Pancreas (tissue), 10 donors: ENCODE measurements at regions not wholly inside any gene's neighbourhood (a gene's known extent, or its start where the extent isn't known, plus 50 kb on each side); places are given as distances from the start of the nearest gene placed in this dataset.
A peak's percentile ranks its signal among the peaks of the same experiment; 100 is the strongest.

ENCODE experiments used
- ATAC-seq, 4 donors: fragments of 200-7000 bp; cut with Tn5 transposase; one replicate each; pipeline versions ENCODE4 v1.8.0 to v1.9.1; 2020; ENCODE audit warnings: mild to moderate bottlenecking in 4 of 4, moderate library complexity in 4 of 4
- DNase-seq, 6 donors: peaks; one replicate each; pipeline ENCODE4 v3.0.0-alpha.2; 2020
- FAIRE-seq: peaks from 2 replicates; lab custom pipeline; 2012; peaks lifted over from hg19 to GRCh38; lab: Jason Lieb, UNC
- H3K27ac ChIP-seq, 4 donors: fragments of 200-600 bp; sonication (generic); 1 replicate in 3 of 4; 2 replicates in 1 of 4; pipeline versions ENCODE4 v1.5.0 to v1.8.0; 2020
- H3K27me3 ChIP-seq, 4 donors: fragments of 200-600 bp; one replicate each; pipeline ENCODE4 v1.8.0; 2021
- H3K36me3 ChIP-seq, 3 donors: fragments of 200-600 bp; sonication (generic) in 1 of 3; one replicate each; pipeline versions ENCODE4 v1.5.0 to v1.8.0; 2020 to 2021
- H3K4me1 ChIP-seq, 3 donors: fragments of 200-600 bp; one replicate each; pipeline ENCODE4 v1.8.0; 2021
- H3K4me3 ChIP-seq, 4 donors: fragments of 200-600 bp; sonication (generic) in 2 of 4; one replicate each; pipeline versions ENCODE4 v1.5.0 to v1.8.0; 2020 to 2021
- H3K9me3 ChIP-seq, 4 donors: fragments of 200-600 bp; one replicate each; pipeline ENCODE4 v1.8.0; 2021
- WGBS, 2 donors: extraction: QIAGEN DNeasy Blood & Tissue Kit; methylation state at CpG; one replicate each; pipeline ENCODE4 v1.1.7; 2013; 5-methylcytosine and 5-hydroxymethylcytosine counted together
- intact Hi-C, 3 donors: fragments of 100-400 bp; cut with DNase I; formaldehyde crosslinking; loops; one replicate each; pipeline versions ENCODE4 v1.11.1 to v1.14.2; 2022
- TF ChIP-seq, protein P1 (sequence below), 4 donors: fragments of 200-600 bp; sonication (generic) in 3 of 4; IDR thresholded peaks; one replicate each; pipeline versions ENCODE4 v1.5.0 to v1.8.0; 2021; ENCODE audit warnings: antibody characterized with exemption in 4 of 4
- donor health status: healthy with polysubstance abuse.
- donor health status: DM: no; HTN: no; CAD: no; lungs with moderate emphysema.
- donor health status: DM: no; HTN: no; CAD: no.
- donor health status: control.
- donor health status: control.
- donor health status: Bipolar disorder and iron deficiency.
- donor health status: DM: yes; HTN: yes; CAD: no.
- donor health status: DM: no; HTN: no; CAD: no.
- donor health status: DM: no; HTN: no; CAD: no.
- donor health status: DM: yes; HTN: yes; CAD: no.

DNA sequence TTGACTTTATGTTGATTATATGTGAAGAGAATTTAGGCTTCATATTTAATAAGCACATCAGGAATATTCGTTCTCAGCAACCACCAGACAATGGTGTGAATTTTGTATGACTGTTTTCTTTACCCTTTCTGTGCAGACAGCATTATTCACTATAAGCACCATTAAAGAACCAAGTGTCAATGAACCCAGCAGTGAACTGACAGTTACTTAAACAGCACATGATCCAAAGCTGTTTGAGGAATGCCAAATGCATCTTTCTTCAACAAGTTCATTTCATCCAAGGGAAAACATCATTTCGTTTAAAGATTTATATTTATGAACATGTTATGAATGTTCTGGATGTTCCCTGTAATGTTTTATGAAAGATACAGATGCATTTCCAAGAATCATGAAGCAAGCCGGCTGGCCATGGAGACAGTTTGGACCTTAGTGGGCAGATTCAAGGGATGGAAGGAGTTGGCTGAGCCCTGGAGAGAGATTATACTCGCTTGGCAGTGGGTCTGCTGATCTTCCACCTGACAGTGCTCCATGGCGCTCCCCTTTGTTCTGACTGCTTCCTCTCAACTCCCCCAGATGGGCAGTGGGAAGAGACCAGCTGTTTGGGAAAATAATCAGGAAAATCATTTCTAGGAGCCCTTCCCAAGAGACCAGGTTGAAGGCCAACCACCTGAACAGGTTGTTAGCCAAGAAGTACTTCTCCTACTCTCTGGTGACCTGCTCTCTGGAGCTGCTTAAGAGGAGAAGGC, 326.0 kb upstream of the RSPO3 start:
- Histone ChIP-seq H3K4me3 (no peak overlapping the region), H3K4me1 (no peaks in the 10 kb centered on the region), H3K36me3 (no peaks in the 10 kb centered on the region), H3K27ac (no peak overlapping the region), H3K27me3 (no peaks in the 10 kb centered on the region), H3K9me3 (no peaks in the 10 kb centered on the region)
- intact Hi-C loops = no loop called here
- ATAC-seq (peak in 1 of 4 donors; percentile 42), FAIRE-seq (no peak), DNase-seq (no peak)
- whole genome bisulfite sequencing, 2 donors = 55 to 64% methylated on average over 5 of the region's 5 CpGs
- TF ChIP-seq, protein P1, sequence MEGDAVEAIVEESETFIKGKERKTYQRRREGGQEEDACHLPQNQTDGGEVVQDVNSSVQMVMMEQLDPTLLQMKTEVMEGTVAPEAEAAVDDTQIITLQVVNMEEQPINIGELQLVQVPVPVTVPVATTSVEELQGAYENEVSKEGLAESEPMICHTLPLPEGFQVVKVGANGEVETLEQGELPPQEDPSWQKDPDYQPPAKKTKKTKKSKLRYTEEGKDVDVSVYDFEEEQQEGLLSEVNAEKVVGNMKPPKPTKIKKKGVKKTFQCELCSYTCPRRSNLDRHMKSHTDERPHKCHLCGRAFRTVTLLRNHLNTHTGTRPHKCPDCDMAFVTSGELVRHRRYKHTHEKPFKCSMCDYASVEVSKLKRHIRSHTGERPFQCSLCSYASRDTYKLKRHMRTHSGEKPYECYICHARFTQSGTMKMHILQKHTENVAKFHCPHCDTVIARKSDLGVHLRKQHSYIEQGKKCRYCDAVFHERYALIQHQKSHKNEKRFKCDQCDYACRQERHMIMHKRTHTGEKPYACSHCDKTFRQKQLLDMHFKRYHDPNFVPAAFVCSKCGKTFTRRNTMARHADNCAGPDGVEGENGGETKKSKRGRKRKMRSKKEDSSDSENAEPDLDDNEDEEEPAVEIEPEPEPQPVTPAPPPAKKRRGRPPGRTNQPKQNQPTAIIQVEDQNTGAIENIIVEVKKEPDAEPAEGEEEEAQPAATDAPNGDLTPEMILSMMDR (IDR thresholded peaks at IDR 0.05) = no peak

DNA sequence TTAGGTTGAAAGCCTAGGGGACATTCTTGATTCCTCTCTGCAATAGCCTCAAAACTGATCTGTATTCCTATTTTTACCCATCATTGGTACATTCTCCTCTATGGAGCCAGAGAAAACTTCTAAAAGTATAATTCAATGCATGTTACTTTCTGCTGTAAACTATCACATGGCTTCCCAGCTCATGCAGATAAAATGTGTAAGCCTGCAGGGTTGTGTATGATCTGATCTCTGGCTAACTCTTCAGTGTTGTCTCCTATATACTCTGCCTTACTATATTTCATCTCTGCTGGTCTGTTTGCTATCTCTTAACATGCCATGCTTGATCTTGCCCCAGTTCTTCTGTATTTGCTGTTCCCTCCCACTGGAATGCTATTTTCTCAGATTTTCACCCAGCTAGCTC, 323.3 kb upstream of the RSPO3 start:
- TF ChIP-seq, protein P1 (IDR thresholded peaks at IDR 0.05) = no peak
- Histone ChIP-seq H3K4me3 (no peak overlapping the region), H3K4me1 (no peaks in the 10 kb centered on the region), H3K9me3 (no peaks in the 10 kb centered on the region), H3K27ac (no peak overlapping the region), H3K27me3 (no peaks in the 10 kb centered on the region), H3K36me3 (no peaks in the 10 kb centered on the region)
- ATAC-seq (no peak), FAIRE-seq (no peak), DNase-seq (no peak)
- intact Hi-C loops = no loop called here

GRCh38 chr6:126797981-126798380, 320.5 kb upstream of the RSPO3 start:
- Histone ChIP-seq H3K27ac (no peak overlapping the region), H3K27me3 (no peaks in the 10 kb centered on the region), H3K4me1 (no peaks in the 10 kb centered on the region), H3K36me3 (no peaks in the 10 kb centered on the region), H3K9me3 (no peaks in the 10 kb centered on the region), H3K4me3 (no peak overlapping the region)
- DNase-seq (no peak), FAIRE-seq (no peak), ATAC-seq (no peak)
- TF ChIP-seq, protein P1 (IDR thresholded peaks at IDR 0.05) = no peak
- WGBS, 2 donors = 47 to 68% methylated on average over 2 of the region's 2 CpGs
- intact Hi-C loops = no loop called here

DNA sequence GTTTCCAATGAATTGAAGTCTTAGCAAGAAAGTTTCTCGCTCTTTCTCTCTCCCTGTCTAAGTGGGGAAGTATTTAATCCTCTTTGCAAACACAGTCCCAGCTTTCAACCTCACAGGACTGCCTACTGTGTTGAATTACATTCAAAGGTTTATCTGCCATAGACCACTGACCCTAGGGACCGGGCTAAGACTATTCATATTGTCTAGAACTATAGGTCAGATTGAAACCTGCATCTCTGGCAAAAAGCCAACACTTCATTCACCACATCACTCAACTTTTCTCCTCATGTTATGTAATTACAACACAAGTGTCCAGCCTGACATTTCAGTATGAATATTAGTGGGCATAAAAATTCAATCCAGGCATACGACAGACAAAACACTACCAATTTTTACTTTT, 314.7 kb upstream of the RSPO3 start:
- Histone ChIP-seq H3K9me3 (no peaks in the 10 kb centered on the region), H3K4me1 (no peaks in the 10 kb centered on the region), H3K27ac (no peak overlapping the region), H3K36me3 (no peaks in the 10 kb centered on the region), H3K27me3 (peaks cover 0 to 5% (median 0%) of the 10 kb centered on the region in 4 donors), H3K4me3 (no peak overlapping the region)
- FAIRE-seq (no peak), DNase-seq (no peak), ATAC-seq (no peak)
- WGBS, 2 donors = 37 to 38% methylated on average over 3 of the region's 3 CpGs
- intact Hi-C loops = no loop called here
- TF ChIP-seq, protein P1 (IDR thresholded peaks at IDR 0.05) = no peak

GRCh38 chr6:126804332-126805064, 314.0 kb upstream of the RSPO3 start:
- no peaks in the 10 kb centered on the region for H3K4me1 ChIP-seq
- DNase-seq (no peak), ATAC-seq (peak in 3 of 4 donors; percentile 73 to 78 (median 74)), FAIRE-seq (peak; percentile 32)
- H3K36me3 ChIP-seq = no peaks in the 10 kb centered on the region
- intact Hi-C loops = no loop called here
- H3K27ac ChIP-seq = no peak overlapping the region
- 38 to 45% methylated on average over 5 of the region's 5 CpGs for WGBS, 2 donors
- TF ChIP-seq, protein P1 (IDR thresholded peaks at IDR 0.05) = peak; percentile 19 to 47 (median 38)
- peaks cover 0 to 5% (median 0%) of the 10 kb centered on the region in 4 donors for H3K27me3 ChIP-seq
- no peaks in the 10 kb centered on the region for H3K9me3 ChIP-seq
- no peak overlapping the region for H3K4me3 ChIP-seq
